ENCODE measurements at regions not wholly inside any gene's neighbourhood (a gene's known extent, or its start where the extent isn't known, plus 50 kb on each side); places are given as distances from the start of the nearest gene placed in this dataset.
"Not testable (repeated sequence)": the region's sequence is repeated elsewhere in the genome, so short reads cannot be mapped to it uniquely, and the experiment has no call there.

- TF ChIP-seq POLR2AphosphoS5 (IDR thresholded peaks at IDR 0.05; ENCODE audit: low read depth, low read length) (no peak), TAF1 (IDR thresholded peaks at IDR 0.05; ENCODE audit: borderline replicate concordance, low read depth, low read length) (no peak), POLR2A (IDR thresholded peaks at IDR 0.05; ENCODE audit: low read depth, low read length) (no peak)
- FAIRE-seq (no peak), DNase-seq (ENCODE audit: insufficient read length) (no peak)
Measured at GRCh38 chr21:17088500-17088899, 424.3 kb upstream of the CXADR start.

GRCh38 chr21:17089091-17089491, 423.8 kb upstream of the CXADR start:
- no peak for FAIRE-seq
- DNase-seq (ENCODE audit: insufficient read length) = no peak
- TF ChIP-seq POLR2A (IDR thresholded peaks at IDR 0.05; ENCODE audit: low read depth, low read length) = no peak

GRCh38 chr21:17101696-17102095, 411.1 kb upstream of the CXADR start:
- TF ChIP-seq POLR2AphosphoS5 (IDR thresholded peaks at IDR 0.05; ENCODE audit: low read depth, low read length) (no peak), POLR2A (IDR thresholded peaks at IDR 0.05; ENCODE audit: low read depth, low read length) (no peak), TAF1 (IDR thresholded peaks at IDR 0.05; ENCODE audit: borderline replicate concordance, low read depth, low read length) (no peak)
- DNase-seq (ENCODE audit: insufficient read length) = no peak
- FAIRE-seq = no peak

GRCh38 chr21:17105932-17106331, 406.9 kb upstream of the CXADR start:
- DNase-seq (ENCODE audit: insufficient read length) = no peak
- FAIRE-seq = no peak
- no peak for TF ChIP-seq POLR2AphosphoS5 (IDR thresholded peaks at IDR 0.05; ENCODE audit: low read depth, low read length)
- no peak for TF ChIP-seq TAF1 (IDR thresholded peaks at IDR 0.05; ENCODE audit: borderline replicate concordance, low read depth, low read length)
- TF ChIP-seq POLR2A (IDR thresholded peaks at IDR 0.05; ENCODE audit: low read depth, low read length) = no peak

- DNase-seq (ENCODE audit: insufficient read length) (no peak), FAIRE-seq (no peak)
- TF ChIP-seq POLR2AphosphoS5 (IDR thresholded peaks at IDR 0.05; ENCODE audit: low read depth, low read length) = no peak
- TF ChIP-seq POLR2A (IDR thresholded peaks at IDR 0.05; ENCODE audit: low read depth, low read length) = no peak
- TF ChIP-seq TAF1 (IDR thresholded peaks at IDR 0.05; ENCODE audit: borderline replicate concordance, low read depth, low read length) = no peak
Measured at GRCh38 chr21:17114045-17114444, 398.8 kb upstream of the CXADR start.

GRCh38 chr21:17118638-17119384, 394.0 kb upstream of the CXADR start:
- DNase-seq (ENCODE audit: insufficient read length) (no peak), FAIRE-seq (no peak)
- TF ChIP-seq POLR2AphosphoS5 (IDR thresholded peaks at IDR 0.05; ENCODE audit: low read depth, low read length) = no peak
- no peak for TF ChIP-seq POLR2A (IDR thresholded peaks at IDR 0.05; ENCODE audit: low read depth, low read length)
- TF ChIP-seq TAF1 (IDR thresholded peaks at IDR 0.05; ENCODE audit: borderline replicate concordance, low read depth, low read length) = no peak

GRCh38 chr21:17119466-17120297, 393.2 kb upstream of the CXADR start:
- no peak for DNase-seq (ENCODE audit: insufficient read length)
- no peak for FAIRE-seq
- no peak for TF ChIP-seq POLR2A (IDR thresholded peaks at IDR 0.05; ENCODE audit: low read depth, low read length)
- TF ChIP-seq POLR2AphosphoS5 (IDR thresholded peaks at IDR 0.05; ENCODE audit: low read depth, low read length) = no peak
- TF ChIP-seq TAF1 (IDR thresholded peaks at IDR 0.05; ENCODE audit: borderline replicate concordance, low read depth, low read length) = no peak

- not testable (repeated sequence) for DNase-seq (ENCODE audit: insufficient read length); FAIRE-seq
Measured at GRCh38 chr21:17127395-17127794, 385.4 kb upstream of the CXADR start.

- DNase-seq (ENCODE audit: insufficient read length) (no peak), FAIRE-seq (no peak)
- TF ChIP-seq POLR2AphosphoS5 (IDR thresholded peaks at IDR 0.05; ENCODE audit: low read depth, low read length) = no peak
- TF ChIP-seq TAF1 (IDR thresholded peaks at IDR 0.05; ENCODE audit: borderline replicate concordance, low read depth, low read length) = no peak
- TF ChIP-seq POLR2A (IDR thresholded peaks at IDR 0.05; ENCODE audit: low read depth, low read length) = no peak
Measured at GRCh38 chr21:17128132-17128531, 384.7 kb upstream of the CXADR start.

- not testable (repeated sequence) for DNase-seq (ENCODE audit: insufficient read length); FAIRE-seq
Measured at GRCh38 chr21:17139159-17139558, 373.7 kb upstream of the CXADR start.

- no peak for DNase-seq (ENCODE audit: insufficient read length)
- FAIRE-seq = no peak
- TF ChIP-seq POLR2AphosphoS5 (IDR thresholded peaks at IDR 0.05; ENCODE audit: low read depth, low read length) (no peak), POLR2A (IDR thresholded peaks at IDR 0.05; ENCODE audit: low read depth, low read length) (no peak), TAF1 (IDR thresholded peaks at IDR 0.05; ENCODE audit: borderline replicate concordance, low read depth, low read length) (no peak)
Measured at GRCh38 chr21:17139696-17140095, 373.1 kb upstream of the CXADR start.

- DNase-seq (ENCODE audit: insufficient read length) = no peak
- FAIRE-seq = no peak
- TF ChIP-seq POLR2A (IDR thresholded peaks at IDR 0.05; ENCODE audit: low read depth, low read length) (no peak), TAF1 (IDR thresholded peaks at IDR 0.05; ENCODE audit: borderline replicate concordance, low read depth, low read length) (no peak), POLR2AphosphoS5 (IDR thresholded peaks at IDR 0.05; ENCODE audit: low read depth, low read length) (no peak)
Measured at GRCh38 chr21:17146426-17146825, 366.4 kb upstream of the CXADR start.

All from GM12892 (cell line).